ENCODE measurements at regions not wholly inside any gene's neighbourhood (a gene's known extent, or its start where the extent isn't known, plus 50 kb on each side); places are given as distances from the start of the nearest gene placed in this dataset.
A peak's percentile ranks its signal among the peaks of the same experiment; 100 is the strongest.

DNA sequence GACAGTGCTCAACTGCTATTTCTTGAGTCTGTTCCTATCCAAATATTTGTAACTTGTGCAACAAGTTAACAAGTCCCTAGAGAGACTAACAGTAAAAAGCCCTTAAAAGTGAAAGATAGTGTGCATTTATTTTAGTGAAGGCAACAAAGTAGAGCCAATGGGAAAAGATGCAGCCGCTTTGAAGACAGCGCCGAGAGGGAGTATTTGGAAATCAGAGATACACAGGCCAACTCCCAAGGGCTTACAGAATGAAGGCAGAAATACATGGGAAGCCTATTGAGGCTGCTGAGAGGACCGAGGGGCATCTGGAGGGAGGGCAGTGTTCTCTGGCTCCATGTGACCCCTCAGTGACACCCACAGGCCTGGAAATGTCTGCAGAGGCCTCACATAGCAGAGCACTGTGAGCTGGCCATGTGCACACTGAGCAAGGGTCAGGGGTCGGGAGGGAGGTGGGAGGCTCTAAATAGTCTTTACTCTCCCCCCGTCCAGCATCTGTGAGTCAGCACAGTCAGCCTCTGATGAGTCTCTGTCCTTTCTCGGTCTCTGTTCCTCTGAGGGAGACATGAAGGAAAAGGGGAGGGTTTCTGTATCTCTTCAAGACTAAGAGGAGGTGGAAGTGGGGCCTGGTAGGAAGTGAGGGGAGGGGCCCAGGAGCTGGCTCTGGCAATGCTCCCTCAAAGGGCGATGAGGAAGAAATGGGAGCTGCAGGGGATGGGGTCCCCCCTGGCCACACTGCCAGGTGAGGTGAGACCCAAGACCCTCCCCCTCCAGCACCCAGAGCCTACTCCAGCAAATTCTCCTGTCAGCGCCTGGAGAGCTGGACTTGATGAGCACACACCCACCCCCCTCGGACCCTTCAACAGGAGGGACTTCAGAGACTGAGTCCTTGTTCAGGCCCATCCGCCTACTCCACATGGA, 133.6 kb downstream of the SP3 start:
- Histone ChIP-seq H4K91ac (ENCODE audit: insufficient read length, low read depth, low read length) (no peak overlapping the region), H3K4me2 (ENCODE audit: insufficient read depth, insufficient read length, low read length) (no peak overlapping the region), H3K79me2 (ENCODE audit: insufficient read depth, low read length) (no peaks in the 10 kb centered on the region), H3K4me1 (ENCODE audit: insufficient read depth, low read length) (no peaks in the 10 kb centered on the region), H3K56ac (ENCODE audit: insufficient read length, low read depth, low read length) (no peak overlapping the region), H2BK12ac (ENCODE audit: insufficient read length, low read depth, low read length) (no peak overlapping the region), H2BK120ac (ENCODE audit: low read depth, low read length, poor library complexity, severe bottlenecking) (no peak overlapping the region), H3K23ac (ENCODE audit: insufficient read length, low read depth, low read length) (no peak overlapping the region), H3K9ac (ENCODE audit: extremely low read depth, insufficient read length, low read length) (no peak overlapping the region), H2BK15ac (ENCODE audit: low read depth, low read length) (no peak overlapping the region), H4K8ac (replicated peaks; ENCODE audit: insufficient read length, low read depth, low read length) (no peak overlapping the region), H2BK20ac (ENCODE audit: low read depth, low read length, poor library complexity, severe bottlenecking) (no peak overlapping the region), H2AK5ac (ENCODE audit: insufficient read length, low read length) (no peak overlapping the region), H2AFZ (ENCODE audit: low read length) (no peak overlapping the region), H3K9me3 (ENCODE audit: control insufficient read depth, low read depth, low read length) (no peaks in the 10 kb centered on the region), H3K14ac (ENCODE audit: insufficient read depth, low read length) (0 out of 2 replicates have a peak overlapping the region, but pooled peaks have one; percentile 23), H4K20me1 (ENCODE audit: control insufficient read depth, insufficient read depth, insufficient read length) (no peaks in the 10 kb centered on the region), H3T11ph (ENCODE audit: low read length) (no peak overlapping the region), H3K79me1 (ENCODE audit: insufficient read depth, low read depth, low read length, poor library complexity, severe bottlenecking) (no peaks in the 10 kb centered on the region), H3K4ac (ENCODE audit: low read depth, low read length) (no peak overlapping the region), H3K23me2 (ENCODE audit: insufficient read length, low read depth, low read length, poor library complexity, severe bottlenecking) (no peaks in the 10 kb centered on the region), H3K18ac (ENCODE audit: insufficient read length, low read depth, low read length) (no peak overlapping the region), H2BK5ac (ENCODE audit: insufficient read length, low read length) (no peak overlapping the region), H3K27me3 (ENCODE audit: insufficient read depth, low read length) (0 out of 2 replicates have a peak, but pooled peaks cover 1% of the 10 kb centered on the region), H3K27ac (ENCODE audit: insufficient read length, low read depth, low read length) (no peak overlapping the region), H4K5ac (ENCODE audit: insufficient read length, low read depth, low read length) (no peak overlapping the region)
- TF ChIP-seq, protein P1, sequence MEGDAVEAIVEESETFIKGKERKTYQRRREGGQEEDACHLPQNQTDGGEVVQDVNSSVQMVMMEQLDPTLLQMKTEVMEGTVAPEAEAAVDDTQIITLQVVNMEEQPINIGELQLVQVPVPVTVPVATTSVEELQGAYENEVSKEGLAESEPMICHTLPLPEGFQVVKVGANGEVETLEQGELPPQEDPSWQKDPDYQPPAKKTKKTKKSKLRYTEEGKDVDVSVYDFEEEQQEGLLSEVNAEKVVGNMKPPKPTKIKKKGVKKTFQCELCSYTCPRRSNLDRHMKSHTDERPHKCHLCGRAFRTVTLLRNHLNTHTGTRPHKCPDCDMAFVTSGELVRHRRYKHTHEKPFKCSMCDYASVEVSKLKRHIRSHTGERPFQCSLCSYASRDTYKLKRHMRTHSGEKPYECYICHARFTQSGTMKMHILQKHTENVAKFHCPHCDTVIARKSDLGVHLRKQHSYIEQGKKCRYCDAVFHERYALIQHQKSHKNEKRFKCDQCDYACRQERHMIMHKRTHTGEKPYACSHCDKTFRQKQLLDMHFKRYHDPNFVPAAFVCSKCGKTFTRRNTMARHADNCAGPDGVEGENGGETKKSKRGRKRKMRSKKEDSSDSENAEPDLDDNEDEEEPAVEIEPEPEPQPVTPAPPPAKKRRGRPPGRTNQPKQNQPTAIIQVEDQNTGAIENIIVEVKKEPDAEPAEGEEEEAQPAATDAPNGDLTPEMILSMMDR (conservative IDR thresholded peaks at IDR 0.05) = no peak
- Mint-ChIP-seq H3K4me1 (peaks cover 0 to 2% of the 10 kb centered on the region in 2 experiments; a peak in 2 of 4 replicates), H3K4me3 (no peak overlapping the region), H3K9me3 (peaks cover 13% of the 10 kb centered on the region in 2 experiments; a peak in 4 of 5 replicates), H3K27me3 (ENCODE audit: low read depth) (no peaks in the 10 kb centered on the region), H3K36me3 (ENCODE audit: insufficient read depth in 1 of 3, low read depth in 3 of 3) (peaks cover 0 to 11% (median 4%) of the 10 kb centered on the region in 3 experiments; a peak in 5 of 7 replicates), H3K27ac (no peak overlapping the region)
- WGBS (ENCODE audit: extremely low coverage, insufficient read length, low lambda C conversion rate) = no CpG with 5 or more reads among the region's 11 CpGs
- DNase-seq = no peak
